ENCODE measurements at regions not wholly inside any gene's neighbourhood (a gene's known extent, or its start where the extent isn't known, plus 50 kb on each side); places are given as distances from the start of the nearest gene placed in this dataset.

- H3K14ac ChIP-seq (ENCODE audit: low read length) = no peak overlapping the region
- H3K9ac ChIP-seq (ENCODE audit: low read length) = no peak overlapping the region
- no peak overlapping the region for H2AK5ac ChIP-seq (ENCODE audit: low read length)
- H3K23ac ChIP-seq (ENCODE audit: low read length) = no peak overlapping the region
- no peak overlapping the region for H3K4me3 ChIP-seq (ENCODE audit: low read depth, low read length)
- H3K36me3 ChIP-seq (ENCODE audit: control insufficient read depth in 1 of 2, insufficient read depth in 2 of 2, low read length in 2 of 2) = no peaks in the 10 kb centered on the region
- H3K27me3 ChIP-seq (ENCODE audit: insufficient read depth, low read length) = no peaks in the 10 kb centered on the region
- no peak overlapping the region for H3K27ac ChIP-seq (ENCODE audit: low read depth, low read length)
- no peak overlapping the region for H2BK120ac ChIP-seq (ENCODE audit: insufficient read depth, low read length, poor library complexity)
- no CpG with 5 or more reads among the region's 2 CpGs for WGBS (ENCODE audit: extremely low coverage, insufficient coverage, insufficient read length)
- no peak overlapping the region for H2BK5ac ChIP-seq (ENCODE audit: low read depth, low read length, poor library complexity)
- no peak overlapping the region for H3K4ac ChIP-seq (ENCODE audit: low read depth, low read length)
- no peak overlapping the region for H4K8ac ChIP-seq (ENCODE audit: low read depth, low read length)
- no peaks in the 10 kb centered on the region for H3K79me2 ChIP-seq (ENCODE audit: control insufficient read depth, insufficient read depth, low read length, poor library complexity)
- H3K79me1 ChIP-seq (ENCODE audit: low read length) = no peaks in the 10 kb centered on the region
- H4K91ac ChIP-seq (ENCODE audit: low read depth, low read length) = no peak overlapping the region
- no peak overlapping the region for H2BK12ac ChIP-seq (ENCODE audit: low read length)
- H2AFZ ChIP-seq (ENCODE audit: insufficient read depth, low read length, poor library complexity) = no peak overlapping the region
- no peak overlapping the region for H3K4me2 ChIP-seq (ENCODE audit: low read length)
- no peaks in the 10 kb centered on the region for H3K9me3 ChIP-seq (ENCODE audit: insufficient read depth, low read depth, low read length)
- H3K4me1 ChIP-seq (ENCODE audit: control insufficient read depth in 1 of 2, insufficient read depth in 2 of 2, low read length in 2 of 2) = no peaks in the 10 kb centered on the region
- DNase-seq = no peak
- H4K12ac ChIP-seq (ENCODE audit: low read depth, low read length) = no peak overlapping the region
- H3K18ac ChIP-seq (ENCODE audit: low read length) = no peak overlapping the region
These were observed 353.0 kb downstream of the KCTD12 start for GRCh38 chr13:76533251-76533650.

GRCh38 chr13:76527041-76527440, 359.2 kb downstream of the KCTD12 start:
- Histone ChIP-seq H2BK120ac (ENCODE audit: insufficient read depth, low read length, poor library complexity) (no peak overlapping the region), H3K14ac (ENCODE audit: low read length) (no peak overlapping the region), H3K79me1 (ENCODE audit: low read length) (peaks cover 4% of the 10 kb centered on the region), H4K8ac (ENCODE audit: low read depth, low read length) (no peak overlapping the region), H2BK5ac (ENCODE audit: low read depth, low read length, poor library complexity) (no peak overlapping the region), H3K36me3 (ENCODE audit: control insufficient read depth in 1 of 2, insufficient read depth in 2 of 2, low read length in 2 of 2) (no peaks in the 10 kb centered on the region), H4K12ac (ENCODE audit: low read depth, low read length) (no peak overlapping the region), H3K18ac (ENCODE audit: low read length) (no peak overlapping the region), H3K4ac (ENCODE audit: low read depth, low read length) (no peak overlapping the region), H3K27ac (ENCODE audit: low read depth, low read length) (no peak overlapping the region), H2AFZ (ENCODE audit: insufficient read depth, low read length, poor library complexity) (no peak overlapping the region), H3K9me3 (ENCODE audit: insufficient read depth, low read depth, low read length) (no peaks in the 10 kb centered on the region), H3K23ac (ENCODE audit: low read length) (no peak overlapping the region), H3K4me2 (ENCODE audit: low read length) (no peak overlapping the region), H3K4me3 (ENCODE audit: low read depth, low read length) (no peak overlapping the region), H2AK5ac (ENCODE audit: low read length) (no peak overlapping the region), H3K4me1 (ENCODE audit: control insufficient read depth in 1 of 2, insufficient read depth in 2 of 2, low read length in 2 of 2) (peaks cover 0 to 4% of the 10 kb centered on the region in 2 experiments), H3K9ac (ENCODE audit: low read length) (no peak overlapping the region), H2BK12ac (ENCODE audit: low read length) (no peak overlapping the region), H3K79me2 (ENCODE audit: control insufficient read depth, insufficient read depth, low read length, poor library complexity) (no peaks in the 10 kb centered on the region), H3K27me3 (ENCODE audit: insufficient read depth, low read length) (no peaks in the 10 kb centered on the region), H4K91ac (ENCODE audit: low read depth, low read length) (no peak overlapping the region)
- no peak for DNase-seq

GRCh38 chr13:76523740-76524340, 362.4 kb downstream of the KCTD12 start:
- H3K4me2 ChIP-seq (ENCODE audit: low read length) = no peak overlapping the region
- H3K4me3 ChIP-seq (ENCODE audit: low read depth, low read length) = no peak overlapping the region
- no peak overlapping the region for H2AK5ac ChIP-seq (ENCODE audit: low read length)
- no peak overlapping the region for H2BK12ac ChIP-seq (ENCODE audit: low read length)
- H2BK5ac ChIP-seq (ENCODE audit: low read depth, low read length, poor library complexity) = no peak overlapping the region
- no peak overlapping the region for H3K4ac ChIP-seq (ENCODE audit: low read depth, low read length)
- H3K27me3 ChIP-seq (ENCODE audit: insufficient read depth, low read length) = no peaks in the 10 kb centered on the region
- no CpG with 5 or more reads among the region's 2 CpGs for WGBS (ENCODE audit: extremely low coverage, insufficient coverage, insufficient read length)
- no peak overlapping the region for H4K12ac ChIP-seq (ENCODE audit: low read depth, low read length)
- H2AFZ ChIP-seq (ENCODE audit: insufficient read depth, low read length, poor library complexity) = no peak overlapping the region
- DNase-seq = no peak
- no peak overlapping the region for H4K91ac ChIP-seq (ENCODE audit: low read depth, low read length)
- H3K27ac ChIP-seq (ENCODE audit: low read depth, low read length) = peak overlapping the region; percentile 25
- H3K9me3 ChIP-seq (ENCODE audit: insufficient read depth, low read depth, low read length) = no peaks in the 10 kb centered on the region
- peaks cover 0 to 4% of the 10 kb centered on the region in 2 experiments for H3K4me1 ChIP-seq (ENCODE audit: control insufficient read depth in 1 of 2, insufficient read depth in 2 of 2, low read length in 2 of 2)
- H4K8ac ChIP-seq (ENCODE audit: low read depth, low read length) = no peak overlapping the region
- H3K79me1 ChIP-seq (ENCODE audit: low read length) = peaks cover 10% of the 10 kb centered on the region
- no peak overlapping the region for H3K9ac ChIP-seq (ENCODE audit: low read length)
- no peak overlapping the region for H3K14ac ChIP-seq (ENCODE audit: low read length)
- H3K36me3 ChIP-seq (ENCODE audit: control insufficient read depth in 1 of 2, insufficient read depth in 2 of 2, low read length in 2 of 2) = no peaks in the 10 kb centered on the region
- no peak overlapping the region for H3K23ac ChIP-seq (ENCODE audit: low read length)
- H2BK120ac ChIP-seq (ENCODE audit: insufficient read depth, low read length, poor library complexity) = peak overlapping the region; percentile 24
- no peaks in the 10 kb centered on the region for H3K79me2 ChIP-seq (ENCODE audit: control insufficient read depth, insufficient read depth, low read length, poor library complexity)
- H3K18ac ChIP-seq (ENCODE audit: low read length) = no peak overlapping the region

GRCh38 chr13:76522083-76522755, 364.0 kb downstream of the KCTD12 start:
- H3K36me3 ChIP-seq (ENCODE audit: control insufficient read depth in 1 of 2, insufficient read depth in 2 of 2, low read length in 2 of 2) = no peaks in the 10 kb centered on the region
- H4K8ac ChIP-seq (ENCODE audit: low read depth, low read length) = peak overlapping the region; percentile 6
- WGBS (ENCODE audit: extremely low coverage, insufficient coverage, insufficient read length) = no CpG with 5 or more reads among the region's 4 CpGs
- no peak overlapping the region for H3K4me3 ChIP-seq (ENCODE audit: low read depth, low read length)
- H3K4ac ChIP-seq (ENCODE audit: low read depth, low read length) = no peak overlapping the region
- H2AK5ac ChIP-seq (ENCODE audit: low read length) = no peak overlapping the region
- H3K79me1 ChIP-seq (ENCODE audit: low read length) = peaks cover 10% of the 10 kb centered on the region
- H3K79me2 ChIP-seq (ENCODE audit: control insufficient read depth, insufficient read depth, low read length, poor library complexity) = no peaks in the 10 kb centered on the region
- H3K14ac ChIP-seq (ENCODE audit: low read length) = no peak overlapping the region
- H4K12ac ChIP-seq (ENCODE audit: low read depth, low read length) = no peak overlapping the region
- DNase-seq = peak in 1 of 2 donors; percentile 2
- no peak overlapping the region for H3K18ac ChIP-seq (ENCODE audit: low read length)
- no peaks in the 10 kb centered on the region for H3K27me3 ChIP-seq (ENCODE audit: insufficient read depth, low read length)
- peak overlapping the region; percentile 68 for H2BK5ac ChIP-seq (ENCODE audit: low read depth, low read length, poor library complexity)
- peak overlapping the region; percentile 75 for H3K27ac ChIP-seq (ENCODE audit: low read depth, low read length)
- H3K9ac ChIP-seq (ENCODE audit: low read length) = no peak overlapping the region
- peak overlapping the region; percentile 48 for H2BK120ac ChIP-seq (ENCODE audit: insufficient read depth, low read length, poor library complexity)
- H3K9me3 ChIP-seq (ENCODE audit: insufficient read depth, low read depth, low read length) = no peaks in the 10 kb centered on the region
- H3K4me2 ChIP-seq (ENCODE audit: low read length) = no peak overlapping the region
- H3K4me1 ChIP-seq (ENCODE audit: control insufficient read depth in 1 of 2, insufficient read depth in 2 of 2, low read length in 2 of 2) = peaks cover 0 to 4% of the 10 kb centered on the region in 2 experiments
- H4K91ac ChIP-seq (ENCODE audit: low read depth, low read length) = peak overlapping the region; percentile 61
- H3K23ac ChIP-seq (ENCODE audit: low read length) = no peak overlapping the region
- H2AFZ ChIP-seq (ENCODE audit: insufficient read depth, low read length, poor library complexity) = no peak overlapping the region
- H2BK12ac ChIP-seq (ENCODE audit: low read length) = no peak overlapping the region

Measured in trophoblast cell (in vitro differentiated cells and primary cell).